SIG-M5 (cell line): ENCODE measurements at regions not wholly inside any gene's neighbourhood (a gene's known extent, or its start where the extent isn't known, plus 50 kb on each side); places are given as distances from the start of the nearest gene placed in this dataset.

Source experiments
- DNase-seq: peaks from one replicate; lab custom pipeline; 2025; lab: John Stamatoyannopoulos, UW

DNA sequence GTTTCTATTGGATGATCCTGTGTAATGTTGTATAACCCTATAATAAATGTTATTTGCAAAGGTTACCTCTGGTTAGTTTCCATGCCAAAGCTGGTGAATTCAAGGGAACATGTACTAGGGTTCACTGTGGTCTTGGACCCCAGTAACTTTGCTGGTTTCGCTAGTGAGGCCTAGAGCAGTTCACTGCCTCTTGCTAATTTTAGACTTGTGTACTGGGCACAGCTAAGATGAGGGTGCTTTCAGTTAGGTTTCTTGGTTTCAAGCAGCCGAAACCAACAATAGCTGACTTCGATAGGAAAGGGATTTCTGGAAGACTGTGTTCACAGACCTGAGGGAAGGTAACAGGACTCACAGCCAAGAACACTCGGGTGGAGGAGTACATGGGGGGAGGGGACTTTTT is 215.5 kb upstream of the BCOR start:
- DNase-seq, result no peak

DNA sequence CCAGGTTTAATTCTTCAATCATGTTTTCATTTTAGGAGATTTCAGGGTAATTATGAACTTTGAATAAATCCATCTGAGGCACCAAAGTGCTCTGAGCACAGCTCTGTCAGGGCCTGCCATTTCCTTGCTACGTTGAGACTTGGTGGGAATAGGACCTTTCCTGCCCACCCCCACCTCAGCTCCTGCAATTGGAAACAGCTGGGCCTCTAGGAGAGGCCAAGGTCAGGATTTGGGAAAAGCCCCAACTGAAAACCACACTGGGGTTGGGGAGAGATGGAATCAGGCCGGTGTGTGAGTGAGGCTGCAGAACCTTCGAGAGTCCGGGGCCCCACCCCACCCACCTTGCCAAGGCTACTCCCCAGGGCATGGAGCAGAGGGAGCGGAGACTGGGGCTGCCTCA is 212.7 kb upstream of the BCOR start:
- DNase-seq, result no peak

DNA sequence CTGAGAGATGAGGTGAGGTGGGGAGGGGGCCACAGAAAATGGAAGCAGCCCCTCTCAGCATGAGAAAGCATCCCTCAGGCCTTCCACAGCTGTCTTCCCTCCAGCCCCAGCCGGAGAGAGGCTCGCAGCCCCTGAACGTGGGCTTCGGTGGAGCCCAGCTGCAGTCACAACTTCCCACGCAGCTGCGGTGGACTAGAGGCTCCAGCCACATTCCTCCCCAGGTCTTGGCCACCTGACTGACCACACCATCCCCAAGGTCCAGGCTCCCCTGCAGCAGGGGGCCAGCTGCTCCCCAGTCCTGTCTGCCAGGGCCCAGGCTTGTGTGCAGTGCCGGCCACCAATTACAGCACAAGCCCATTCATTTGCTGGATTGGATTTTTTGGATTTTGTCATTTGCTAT is 212.3 kb upstream of the BCOR start:
- no peak for DNase-seq

DNA sequence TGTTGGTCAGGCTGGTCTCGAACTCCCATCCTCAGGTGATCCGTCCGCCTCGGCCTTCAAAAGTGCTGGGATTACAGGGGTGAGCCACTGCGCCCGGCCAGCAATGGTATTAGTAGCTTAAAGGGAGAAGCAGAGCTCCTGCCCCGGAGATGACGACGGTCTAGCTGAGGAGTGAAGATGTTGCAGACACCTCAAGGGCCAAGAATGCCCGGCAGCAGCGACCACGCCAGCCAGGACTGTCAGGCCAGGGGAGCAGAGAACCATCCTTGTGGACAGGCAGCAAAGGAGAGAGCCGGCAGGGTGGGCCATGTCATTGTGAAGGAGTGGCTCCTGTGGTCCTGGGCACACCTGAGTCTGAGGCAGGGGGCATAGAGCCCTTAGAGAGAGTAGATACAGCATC is 210.1 kb upstream of the BCOR start:
- DNase-seq, result no peak

DNA sequence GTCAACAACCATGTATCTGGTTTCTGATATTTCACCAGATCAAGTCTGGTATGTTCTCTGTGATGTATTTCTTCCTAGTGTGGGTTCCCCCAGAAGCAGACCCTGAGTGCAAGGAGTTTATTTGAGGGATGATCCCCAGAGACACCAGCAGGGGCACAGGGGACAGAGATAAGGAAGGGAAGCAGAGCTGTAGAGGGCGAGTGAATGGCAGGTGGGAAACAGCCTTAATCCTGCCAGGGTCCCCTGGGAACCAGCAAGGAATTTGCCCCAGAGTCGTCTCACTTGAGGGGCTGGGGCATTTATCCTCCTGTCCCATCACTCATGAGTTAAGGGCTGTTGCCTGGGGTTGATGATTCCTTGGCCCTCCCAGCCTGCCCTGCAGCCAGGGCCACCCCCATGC is 206.4 kb upstream of the BCOR start:
- no peak for DNase-seq

DNA sequence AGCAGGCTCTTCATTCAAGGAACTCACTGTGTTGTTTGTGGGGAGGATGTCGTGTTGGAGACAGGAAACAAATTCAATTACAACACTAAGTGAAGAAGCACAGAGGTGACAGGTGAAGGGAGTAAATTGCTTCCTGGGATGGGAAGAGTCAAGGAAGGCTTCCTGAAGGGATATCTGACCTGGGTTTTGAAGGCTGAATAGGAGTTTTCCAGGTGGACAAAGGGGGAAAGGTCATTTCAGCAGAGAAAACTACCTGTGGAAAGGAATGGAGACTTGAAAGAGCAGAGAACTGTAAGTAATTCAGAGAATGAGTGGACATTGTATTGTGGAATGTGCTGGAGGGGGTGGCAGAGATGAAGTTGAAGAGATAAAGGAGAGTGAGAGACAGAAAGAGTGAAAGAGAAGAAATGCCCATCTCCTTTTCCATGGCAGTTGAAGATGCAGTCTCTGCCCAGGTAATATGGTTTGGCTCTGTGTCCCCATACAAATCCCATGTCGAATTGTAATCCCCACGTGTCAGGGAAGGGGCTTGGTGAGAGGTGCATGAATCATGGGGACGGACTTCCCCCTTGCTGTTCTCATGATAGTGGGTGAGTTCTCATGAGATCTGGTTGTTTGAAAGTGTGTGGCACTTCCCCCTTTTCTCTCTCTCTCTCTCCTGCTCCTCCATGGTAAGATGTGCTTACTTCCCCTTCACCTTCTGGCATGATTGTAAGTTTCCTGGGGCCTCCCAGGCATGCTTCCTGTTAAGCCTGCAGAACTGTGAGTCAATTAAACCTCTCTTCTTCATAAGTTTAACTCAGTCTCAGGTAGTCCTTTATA is 205.7 kb upstream of the BCOR start:
- no peak for DNase-seq

DNA sequence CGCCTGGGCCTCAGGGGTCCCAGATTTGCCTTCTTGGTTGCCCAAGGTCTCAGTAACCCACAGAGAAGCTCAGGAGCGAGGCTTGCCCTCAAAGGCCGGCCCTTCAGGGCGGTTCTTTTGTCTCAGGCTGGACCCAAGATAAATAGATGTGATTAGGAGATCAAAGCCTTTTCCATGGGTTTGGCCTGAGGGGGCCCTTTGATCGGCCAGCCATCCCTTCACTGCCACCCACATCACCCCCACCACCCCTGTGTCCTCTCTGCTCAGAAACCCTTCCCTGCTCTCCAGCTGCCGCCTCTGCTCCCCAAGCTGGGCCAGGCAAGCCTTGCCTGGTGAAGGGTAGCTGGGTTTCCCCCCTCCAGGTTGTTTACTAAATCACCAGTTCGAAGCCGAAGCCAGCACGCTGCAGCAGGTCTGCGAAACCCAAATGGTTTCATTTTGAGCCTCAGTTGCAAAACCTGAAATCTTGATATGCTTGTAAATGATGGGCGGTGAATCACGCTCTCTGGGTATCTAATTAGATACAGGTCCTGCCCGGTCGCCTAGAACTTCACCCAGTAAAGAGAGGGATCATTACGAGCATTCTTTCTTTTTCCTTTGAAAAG is 202.6 kb upstream of the BCOR start:
- no peak for DNase-seq

DNA sequence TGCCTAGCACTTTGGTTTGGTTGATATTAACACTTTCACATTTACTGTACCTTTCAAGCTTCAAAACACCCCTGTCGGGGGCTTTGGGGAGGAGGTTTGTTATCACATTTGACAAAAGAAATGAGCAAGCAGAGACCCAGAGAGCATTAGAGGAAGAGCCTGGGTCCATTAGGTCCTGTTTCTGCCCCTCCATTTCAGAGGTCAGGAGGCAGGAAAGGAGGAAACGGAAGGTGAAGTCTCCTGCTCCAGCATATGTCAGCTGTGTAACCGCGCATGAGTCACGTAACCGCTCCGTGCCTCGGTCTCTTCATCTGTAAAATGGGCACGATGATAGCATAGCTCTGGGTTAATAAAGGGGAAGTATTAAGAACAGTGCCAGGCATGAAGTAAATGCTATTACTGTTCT is 201.9 kb upstream of the BCOR start:
- DNase-seq, result no peak

DNA sequence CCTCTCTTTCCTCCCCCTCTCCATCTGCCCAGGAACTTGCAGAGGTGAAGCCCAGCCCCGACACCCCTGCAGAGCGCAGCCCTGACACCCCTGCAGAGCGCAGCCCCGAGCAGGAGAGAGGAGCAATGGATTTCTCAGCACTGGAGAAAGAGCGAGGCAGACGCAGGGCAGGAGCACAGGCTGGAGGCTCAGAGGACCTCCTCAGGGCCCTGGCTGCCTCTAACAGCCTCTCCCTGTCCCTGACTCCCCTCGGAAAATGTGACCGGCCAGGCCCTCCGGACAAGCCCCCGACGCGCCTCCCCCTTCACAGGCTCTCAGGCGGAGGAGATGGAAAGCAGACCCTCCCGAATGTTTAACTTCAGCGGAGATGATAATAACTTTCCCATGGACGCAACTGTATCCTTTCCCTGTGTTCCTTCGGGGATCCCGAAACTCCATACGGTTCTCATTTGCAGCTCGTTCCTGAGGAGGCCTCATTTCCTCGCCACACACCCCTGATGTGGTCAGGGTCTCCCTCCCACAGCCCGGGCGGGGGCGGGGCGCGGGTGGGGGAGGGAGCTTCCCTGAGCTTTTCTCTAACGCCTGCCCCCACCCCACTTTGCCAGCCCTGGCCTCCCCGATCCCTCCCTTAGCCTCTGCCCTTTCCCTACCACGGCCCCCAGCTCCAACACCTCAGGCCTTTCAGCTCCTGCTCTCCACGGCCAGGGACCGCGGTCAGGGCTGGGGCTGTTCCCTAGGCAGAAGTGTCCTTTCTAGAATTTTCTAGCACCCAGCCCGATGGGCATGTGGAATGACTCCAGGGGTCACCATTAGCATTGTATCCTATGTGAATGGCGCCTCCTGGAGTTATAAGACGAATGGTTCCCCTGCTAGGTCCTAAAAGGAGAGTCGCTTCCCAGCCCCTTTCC is 201.1 kb upstream of the BCOR start:
- no peak for DNase-seq

DNA sequence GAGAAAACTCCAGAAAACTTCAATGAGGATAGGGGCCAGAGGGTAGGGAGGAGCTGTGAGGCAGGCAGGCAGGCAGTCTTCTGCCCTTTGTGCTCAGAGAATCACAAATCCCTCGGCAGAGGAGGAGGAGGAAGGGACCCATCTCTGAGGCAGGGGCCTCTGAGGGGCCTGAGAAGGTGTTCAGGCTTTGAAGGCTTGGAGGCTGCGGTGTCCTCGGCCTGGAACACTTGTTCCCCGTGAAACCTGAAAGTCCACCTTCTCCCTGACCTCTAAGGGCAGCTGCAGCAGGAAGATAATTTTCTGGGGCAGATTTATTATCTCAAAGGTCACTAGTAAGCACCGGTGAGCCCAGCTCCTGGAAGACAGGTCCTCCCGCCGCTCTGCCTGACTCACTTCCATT is 200.3 kb upstream of the BCOR start:
- DNase-seq, result no peak

DNA sequence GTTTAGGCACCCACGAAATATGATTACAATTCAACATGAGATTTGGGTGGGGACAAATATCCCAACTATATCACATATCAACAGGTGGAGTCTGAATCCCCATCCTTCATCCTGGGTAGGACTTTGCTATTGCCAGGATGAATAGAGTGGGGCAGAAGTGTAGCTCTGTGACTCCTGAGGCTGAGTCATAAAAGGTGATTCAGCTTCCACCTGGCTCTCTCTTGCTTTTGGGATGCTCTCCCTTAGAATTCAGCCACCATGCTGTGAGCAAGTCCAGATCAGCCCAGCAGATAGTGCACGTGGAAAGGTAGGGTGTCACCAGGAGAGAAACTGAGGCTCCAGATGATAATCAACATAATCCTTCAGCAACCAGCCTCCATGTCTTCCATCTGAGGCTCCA is 193.8 kb upstream of the BCOR start:
- no peak for DNase-seq

DNA sequence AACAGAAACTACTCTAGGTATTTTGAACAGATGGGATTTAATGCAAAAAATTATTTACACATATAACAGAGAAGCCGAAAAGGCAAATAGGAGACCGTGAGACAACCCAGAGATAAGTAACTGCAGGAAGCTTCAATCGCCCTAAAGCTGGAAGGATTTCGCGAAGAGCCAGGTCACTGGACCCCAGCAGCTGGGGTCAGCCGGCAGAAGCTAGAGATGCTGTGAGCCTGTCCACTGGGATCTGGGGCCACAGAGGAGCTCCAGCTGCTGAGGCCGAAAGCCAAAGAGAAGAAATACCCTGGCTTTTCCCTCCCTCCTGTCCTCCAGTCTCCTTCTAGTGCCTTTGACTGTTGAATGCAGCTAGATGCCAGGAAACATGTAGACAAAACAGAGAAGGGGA is 192.8 kb upstream of the BCOR start:
- DNase-seq, result no peak

DNA sequence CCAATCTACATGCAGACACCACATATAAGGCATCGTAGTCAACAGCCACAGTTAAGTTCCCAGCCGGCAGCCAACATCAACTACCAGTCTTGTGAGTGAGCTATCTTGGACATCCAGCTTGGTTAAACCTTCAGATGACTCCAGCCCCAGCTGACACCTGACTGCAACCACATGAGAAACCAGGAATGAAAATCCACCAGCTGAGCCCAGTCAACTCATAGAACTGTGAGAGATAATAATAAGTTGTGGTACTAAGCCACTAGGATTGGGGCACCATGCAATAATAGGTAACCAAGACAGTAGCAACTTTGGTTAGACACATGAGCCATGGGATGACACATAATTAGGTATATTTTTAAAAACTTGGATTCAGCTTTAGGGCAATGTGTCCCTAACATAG is 188.1 kb upstream of the BCOR start:
- no peak for DNase-seq

DNA sequence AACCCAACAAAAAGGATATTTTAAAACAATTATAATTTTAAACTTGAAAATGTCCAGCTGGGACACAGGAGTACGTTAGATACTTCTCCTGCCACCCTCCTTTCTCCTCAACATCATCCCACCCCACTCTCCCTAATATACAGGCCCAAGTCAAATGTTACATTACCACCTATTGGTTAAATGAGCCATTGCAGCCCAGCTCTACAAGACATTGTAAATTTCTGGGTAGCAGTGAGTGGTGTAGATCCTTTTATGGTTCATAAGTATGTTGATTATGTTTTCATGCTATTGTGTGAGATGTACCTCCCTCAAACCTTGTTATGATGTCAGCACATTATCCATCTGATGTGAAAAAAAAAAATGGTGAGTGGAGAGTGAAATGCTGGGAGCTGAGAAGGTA is 187.1 kb upstream of the BCOR start:
- no peak for DNase-seq

DNA sequence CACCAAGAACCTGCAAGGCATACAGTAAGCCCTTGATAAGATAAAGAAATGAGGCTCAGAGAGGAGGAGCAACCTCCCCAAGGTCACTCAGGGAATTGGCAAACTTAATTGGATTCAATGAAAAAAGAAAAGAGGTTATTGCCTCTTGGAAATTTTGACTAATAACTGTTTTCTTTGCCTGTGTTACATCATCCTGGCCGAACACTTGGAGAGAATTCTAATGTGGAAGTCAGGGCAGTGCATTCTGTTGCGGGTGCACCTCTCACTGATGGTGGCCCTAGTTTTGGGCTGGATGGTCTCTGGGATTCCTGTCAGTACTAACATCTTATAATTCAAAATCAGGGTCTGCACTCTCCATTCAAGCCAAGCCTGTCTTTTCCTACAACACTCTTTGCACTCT is 186.2 kb upstream of the BCOR start:
- no peak for DNase-seq

DNA sequence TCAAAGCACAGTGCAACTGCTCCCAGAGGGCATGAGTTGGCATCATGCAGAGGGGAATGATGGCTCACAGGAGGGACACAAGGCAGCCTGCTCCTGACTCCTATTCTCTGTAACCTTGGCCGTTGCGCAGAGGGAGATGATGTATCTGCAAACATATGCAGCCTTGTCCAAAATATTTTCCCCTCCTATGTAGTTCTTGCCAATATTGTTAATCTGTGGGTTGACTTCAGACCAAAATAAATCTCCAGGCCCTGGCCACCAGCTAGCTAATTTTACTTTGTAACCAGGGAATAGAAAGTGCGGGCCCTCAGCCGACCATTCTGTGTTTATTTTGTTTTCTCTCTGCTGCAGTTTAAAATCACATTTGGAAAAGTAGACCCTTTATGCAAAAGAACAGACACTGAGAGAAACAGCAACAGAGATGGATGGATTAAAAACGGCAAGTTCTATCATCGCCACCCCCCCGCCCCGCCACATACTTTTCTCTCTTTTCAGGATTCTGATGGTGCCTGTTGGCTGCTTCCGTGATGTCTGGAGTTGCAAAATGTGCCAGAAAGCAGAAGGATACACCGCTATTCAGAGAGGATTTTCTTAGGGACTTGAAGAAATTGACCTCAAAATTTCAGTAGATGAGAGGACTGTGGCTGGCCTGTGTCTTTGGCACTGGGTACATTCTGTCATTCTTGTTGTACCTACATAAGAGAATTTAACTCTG is 185.3 kb upstream of the BCOR start:
- no peak for DNase-seq

DNA sequence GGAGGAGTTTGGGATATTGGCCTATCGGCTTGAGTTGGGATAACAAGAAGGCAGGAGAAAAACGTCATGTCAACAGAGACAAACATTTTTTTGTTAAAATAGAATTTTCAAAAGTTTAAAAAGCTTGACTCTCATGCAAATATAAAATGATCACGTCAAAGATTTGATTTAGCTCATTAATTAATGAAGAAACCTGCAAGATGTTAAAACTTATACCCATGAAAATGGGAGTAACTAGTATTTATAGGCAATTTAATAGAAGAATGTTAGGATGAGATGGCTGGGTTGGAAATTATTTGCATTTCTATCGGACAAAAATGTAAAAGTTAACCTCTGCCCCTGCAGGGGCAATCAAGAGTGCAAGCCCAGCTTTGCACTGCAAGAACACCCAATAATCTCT is 184.6 kb upstream of the BCOR start:
- DNase-seq, result no peak

DNA sequence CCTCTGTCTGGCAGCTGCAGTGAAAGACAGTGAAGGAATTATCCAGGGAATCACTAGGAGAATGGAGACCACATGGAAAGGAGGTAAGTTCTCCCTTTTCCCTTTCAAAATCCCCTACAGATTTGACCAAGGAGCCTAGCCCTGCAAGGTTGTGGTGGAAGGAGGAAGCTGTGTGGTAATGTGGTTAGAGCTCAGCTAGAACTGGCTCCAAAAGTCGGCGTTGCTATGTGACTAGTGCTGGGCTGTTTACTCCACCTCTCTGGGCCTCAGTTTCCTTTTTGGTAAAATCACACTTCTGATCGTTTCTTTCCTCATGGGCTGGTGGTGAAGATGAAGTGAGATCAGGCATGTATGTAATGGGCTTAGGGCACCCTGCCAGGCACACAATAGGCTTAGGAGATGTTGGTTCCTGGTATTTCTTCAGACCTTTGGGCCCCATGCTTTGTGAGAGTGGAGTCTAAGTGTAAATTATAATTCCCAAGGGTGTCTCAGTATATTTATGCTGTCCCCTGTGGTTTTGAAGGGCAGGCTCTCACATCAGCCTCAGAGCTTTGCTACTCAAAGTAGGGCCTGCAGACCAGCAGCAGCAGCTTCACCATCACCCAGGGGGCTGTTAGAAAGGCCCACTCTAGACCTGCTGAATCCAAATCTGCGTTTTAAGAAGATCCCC is 183.7 kb upstream of the BCOR start:
- DNase-seq, result no peak

DNA sequence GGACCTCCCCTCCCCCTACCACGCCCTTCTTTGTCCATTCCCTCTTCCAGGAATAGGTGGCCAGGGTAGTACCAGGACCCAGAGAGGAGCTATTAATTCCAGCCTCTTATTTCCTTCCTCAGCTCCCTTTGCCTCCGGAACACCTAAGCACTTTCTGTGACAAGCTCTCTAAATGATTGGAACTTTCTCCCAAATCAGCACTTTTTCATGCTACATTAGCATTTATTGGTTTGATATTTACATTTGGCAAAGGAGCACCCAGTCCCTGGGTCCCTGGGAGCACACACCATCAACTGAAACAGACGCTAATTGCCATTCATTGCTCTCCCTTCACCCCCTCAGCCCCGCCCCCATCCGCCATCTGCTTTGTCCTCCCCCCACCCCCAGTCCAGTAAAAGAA is 182.0 kb upstream of the BCOR start:
- no peak for DNase-seq

DNA sequence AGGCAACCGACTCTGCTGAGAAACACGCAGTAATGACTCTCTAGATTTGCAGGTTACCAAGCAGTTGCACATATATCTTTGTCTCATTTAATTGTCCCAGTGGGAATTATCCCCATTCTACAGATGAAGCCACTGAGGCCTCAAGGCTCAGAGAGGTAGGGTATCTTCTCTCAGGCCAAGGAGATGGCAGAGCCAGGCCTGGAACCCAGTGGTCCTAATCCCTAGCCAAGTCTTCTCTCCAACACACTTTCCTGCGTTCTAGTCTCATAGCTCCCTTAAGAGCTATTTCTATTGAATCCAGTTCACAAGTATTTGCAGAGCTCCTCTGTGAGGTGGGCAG is 181.3 kb upstream of the BCOR start:
- DNase-seq, result no peak

DNA sequence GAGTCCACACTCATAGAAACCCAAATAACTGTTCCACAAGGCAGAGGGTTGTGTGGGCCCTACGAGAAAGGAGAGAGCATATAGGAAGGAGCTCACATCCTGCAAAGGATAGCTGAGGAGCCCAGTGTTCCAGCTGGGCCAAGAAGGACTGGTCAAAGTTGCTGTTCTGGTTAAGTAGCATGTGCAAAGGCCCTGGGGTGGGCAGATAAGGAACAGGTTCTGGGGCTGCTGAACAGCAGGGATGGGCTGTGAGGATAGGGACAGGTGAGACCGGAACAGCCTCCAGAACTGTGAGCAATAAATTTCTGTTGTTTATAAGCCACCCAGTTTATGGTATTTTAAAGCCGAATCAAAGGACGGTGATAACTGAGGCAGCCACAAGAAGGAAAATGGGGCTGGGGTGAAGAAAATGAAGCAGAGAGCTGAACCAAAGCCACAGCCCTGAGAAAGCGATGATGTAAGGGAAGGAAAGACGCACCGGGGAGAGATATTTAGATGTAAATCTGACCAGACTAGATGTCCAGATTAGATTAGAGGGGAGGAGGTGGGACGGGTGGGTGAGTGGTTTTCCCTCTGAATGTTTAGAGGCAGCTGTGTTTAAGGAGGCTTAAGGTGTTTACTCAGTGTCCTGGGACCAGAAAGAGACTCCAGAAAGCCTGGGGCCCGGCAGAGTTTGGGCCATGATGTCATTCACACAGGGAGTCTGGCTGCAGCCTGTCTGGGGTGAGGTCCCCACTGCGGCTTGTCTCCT is 180.8 kb upstream of the BCOR start:
- no peak for DNase-seq
